ENCODE measurements at regions not wholly inside any gene's neighbourhood (a gene's known extent, or its start where the extent isn't known, plus 50 kb on each side); places are given as distances from the start of the nearest gene placed in this dataset.

GRCh38 chr12:77777274-77777673 is 53.4 kb upstream of the NAV3 start:
- no peak for TF ChIP-seq CTCF (IDR thresholded peaks at IDR 0.05)
- ATAC-seq (ENCODE audit: low FRiP score): no peak
- DNase-seq (ENCODE audit: low spot score): no peak

- no peak for ATAC-seq (ENCODE audit: low FRiP score)
- no peak for DNase-seq (ENCODE audit: low spot score)
- no peak for TF ChIP-seq CTCF (IDR thresholded peaks at IDR 0.05)
Measured at GRCh38 chr12:77774761-77775160, 55.9 kb upstream of the NAV3 start.

GRCh38 chr12:77772676-77773298 is 57.9 kb upstream of the NAV3 start:
- DNase-seq (ENCODE audit: low spot score) (no peak), ATAC-seq (ENCODE audit: low FRiP score) (no peak)
- no peak for TF ChIP-seq CTCF (IDR thresholded peaks at IDR 0.05)

- no peak for TF ChIP-seq CTCF (IDR thresholded peaks at IDR 0.05)
- DNase-seq (ENCODE audit: low spot score) (no peak), ATAC-seq (ENCODE audit: low FRiP score) (no peak)
Measured at GRCh38 chr12:77768558-77768957, 62.1 kb upstream of the NAV3 start.

- no peak for TF ChIP-seq CTCF (IDR thresholded peaks at IDR 0.05)
- no peak for DNase-seq (ENCODE audit: low spot score)
- ATAC-seq (ENCODE audit: low FRiP score): no peak
Measured at GRCh38 chr12:77767756-77768343, 62.8 kb upstream of the NAV3 start.

- TF ChIP-seq CTCF (IDR thresholded peaks at IDR 0.05): no peak
- ATAC-seq (ENCODE audit: low FRiP score) (no peak), DNase-seq (ENCODE audit: low spot score) (no peak)
Measured at GRCh38 chr12:77767335-77767734, 63.4 kb upstream of the NAV3 start.

- ATAC-seq (ENCODE audit: low FRiP score) (no peak), DNase-seq (ENCODE audit: low spot score) (no peak)
- TF ChIP-seq CTCF (IDR thresholded peaks at IDR 0.05): no peak
Measured at GRCh38 chr12:77766224-77766623, 64.5 kb upstream of the NAV3 start.

Measured in omental fat pad (tissue), 3 donors.